ENCODE measurements at regions not wholly inside any gene's neighbourhood (a gene's known extent, or its start where the extent isn't known, plus 50 kb on each side); places are given as distances from the start of the nearest gene placed in this dataset.

DNA sequence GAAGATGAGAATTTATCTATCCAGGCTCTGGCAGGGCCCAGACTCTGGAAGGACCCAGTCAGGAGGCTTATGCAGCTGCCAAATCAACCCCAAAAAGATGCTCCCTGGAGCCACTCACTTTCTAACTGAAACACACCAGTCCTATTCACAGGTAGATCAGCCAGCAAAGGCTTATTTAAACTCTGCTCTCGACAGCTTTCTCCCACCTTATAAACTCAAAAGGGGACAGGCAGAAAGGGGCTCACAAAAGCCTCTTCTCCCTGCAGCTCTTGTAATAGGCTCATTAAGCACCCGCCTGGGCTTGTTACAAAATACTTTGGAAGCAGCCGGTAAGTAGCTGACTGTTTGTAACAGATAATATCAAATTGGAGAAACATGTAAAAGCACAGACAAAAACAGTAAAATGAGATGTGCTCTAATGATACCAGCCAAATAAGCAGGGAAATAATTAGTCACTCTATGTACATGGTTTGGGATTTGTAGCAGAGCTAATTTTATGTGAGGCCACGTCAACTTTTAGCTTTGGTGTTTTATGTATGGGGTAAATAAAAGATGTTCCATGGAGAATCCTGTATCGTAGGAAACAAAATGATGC is 213.8 kb downstream of the NR2F2 start:
- no peak for TF ChIP-seq FOXP2 (optimal IDR thresholded peaks at IDR 0.05; ENCODE audit: borderline replicate concordance, extremely low read depth, extremely low read length, insufficient read depth)
- no peak for TF ChIP-seq TAF1 (IDR thresholded peaks at IDR 0.05; ENCODE audit: borderline replicate concordance, insufficient read depth, low read length)
- TF ChIP-seq POLR2AphosphoS5 (IDR thresholded peaks at IDR 0.05; ENCODE audit: low read depth, low read length): no peak
- TF ChIP-seq SIN3A (IDR thresholded peaks at IDR 0.05; ENCODE audit: borderline replicate concordance, insufficient read depth, low read length): no peak
- no peak for TF ChIP-seq REST (IDR thresholded peaks at IDR 0.05; ENCODE audit: insufficient read depth in 1 of 2, low read depth in 2 of 2, low read length in 2 of 2)

DNA sequence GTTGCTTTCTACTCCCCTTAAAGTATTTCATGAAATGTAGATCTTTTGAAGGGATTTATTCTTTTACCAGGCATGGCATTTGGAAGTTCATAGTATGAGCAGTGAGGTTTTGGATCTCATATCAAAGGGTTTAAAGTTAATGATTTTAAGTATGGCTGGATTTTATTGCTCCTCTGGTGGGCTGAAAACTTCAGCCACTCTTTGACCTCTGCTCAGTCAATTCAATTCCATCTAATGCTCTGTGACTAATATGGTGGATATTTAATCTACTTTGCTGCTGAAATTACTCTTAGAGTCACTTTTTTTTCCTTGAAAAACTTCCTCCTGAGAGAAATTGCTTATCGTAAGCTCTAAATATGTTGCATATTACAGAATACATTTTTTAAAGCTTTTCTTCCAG is 218.6 kb downstream of the NR2F2 start:
- TF ChIP-seq SIN3A (IDR thresholded peaks at IDR 0.05; ENCODE audit: borderline replicate concordance, insufficient read depth, low read length): no peak

- TF ChIP-seq FOXP2 (optimal IDR thresholded peaks at IDR 0.05; ENCODE audit: borderline replicate concordance, extremely low read depth, extremely low read length, insufficient read depth) (no peak), TAF1 (IDR thresholded peaks at IDR 0.05; ENCODE audit: borderline replicate concordance, insufficient read depth, low read length) (no peak), POLR2AphosphoS5 (IDR thresholded peaks at IDR 0.05; ENCODE audit: low read depth, low read length) (no peak), REST (IDR thresholded peaks at IDR 0.05; ENCODE audit: insufficient read depth in 1 of 2, low read depth in 2 of 2, low read length in 2 of 2) (no peak)
These were observed 220.7 kb downstream of the NR2F2 start for GRCh38 chr15:96551196-96551595.

DNA sequence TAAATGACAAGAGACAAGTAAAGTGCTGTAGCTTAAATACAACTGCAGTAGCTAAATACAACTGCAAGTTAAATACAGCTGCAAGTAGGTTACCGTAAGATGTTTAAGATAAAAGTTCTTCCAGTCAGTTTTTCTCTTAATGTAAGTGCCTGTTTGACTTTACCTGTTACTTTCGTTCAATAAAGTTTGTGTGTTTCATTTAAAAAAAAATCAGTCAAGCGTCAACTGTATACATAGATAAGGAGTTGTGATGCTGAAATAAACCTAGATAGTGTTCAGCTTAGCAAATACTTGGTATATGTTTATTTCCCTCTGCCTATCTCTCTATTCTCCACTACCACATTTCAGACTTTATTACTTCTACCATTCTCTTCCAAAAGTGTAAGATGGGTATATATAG is 221.2 kb downstream of the NR2F2 start:
- no peak for TF ChIP-seq REST (IDR thresholded peaks at IDR 0.05; ENCODE audit: insufficient read depth in 1 of 2, low read depth in 2 of 2, low read length in 2 of 2)
- TF ChIP-seq SIN3A (IDR thresholded peaks at IDR 0.05; ENCODE audit: borderline replicate concordance, insufficient read depth, low read length): no peak
- TF ChIP-seq FOXP2 (optimal IDR thresholded peaks at IDR 0.05; ENCODE audit: borderline replicate concordance, extremely low read depth, extremely low read length, insufficient read depth): no peak
- no peak for TF ChIP-seq POLR2AphosphoS5 (IDR thresholded peaks at IDR 0.05; ENCODE audit: low read depth, low read length)
- TF ChIP-seq TAF1 (IDR thresholded peaks at IDR 0.05; ENCODE audit: borderline replicate concordance, insufficient read depth, low read length): no peak

- TF ChIP-seq FOXP2 (optimal IDR thresholded peaks at IDR 0.05; ENCODE audit: borderline replicate concordance, extremely low read depth, extremely low read length, insufficient read depth) (no peak), SIN3A (IDR thresholded peaks at IDR 0.05; ENCODE audit: borderline replicate concordance, insufficient read depth, low read length) (no peak), POLR2AphosphoS5 (IDR thresholded peaks at IDR 0.05; ENCODE audit: low read depth, low read length) (no peak), REST (IDR thresholded peaks at IDR 0.05; ENCODE audit: insufficient read depth in 1 of 2, low read depth in 2 of 2, low read length in 2 of 2) (no peak), TAF1 (IDR thresholded peaks at IDR 0.05; ENCODE audit: borderline replicate concordance, insufficient read depth, low read length) (no peak)
These were observed 222.5 kb downstream of the NR2F2 start for GRCh38 chr15:96553006-96553405.

Measured in PFSK-1 (cell line).